ENCODE measurements at regions not wholly inside any gene's neighbourhood (a gene's known extent, or its start where the extent isn't known, plus 50 kb on each side); places are given as distances from the start of the nearest gene placed in this dataset.
"Not testable (repeated sequence)": the region's sequence is repeated elsewhere in the genome, so short reads cannot be mapped to it uniquely, and the experiment has no call there.

- DNase-seq (ENCODE audit: low read depth) = no peak
- no peak overlapping the region for H3K4me3 ChIP-seq (ENCODE audit: low read depth, low read length)
- TF ChIP-seq, protein P1, sequence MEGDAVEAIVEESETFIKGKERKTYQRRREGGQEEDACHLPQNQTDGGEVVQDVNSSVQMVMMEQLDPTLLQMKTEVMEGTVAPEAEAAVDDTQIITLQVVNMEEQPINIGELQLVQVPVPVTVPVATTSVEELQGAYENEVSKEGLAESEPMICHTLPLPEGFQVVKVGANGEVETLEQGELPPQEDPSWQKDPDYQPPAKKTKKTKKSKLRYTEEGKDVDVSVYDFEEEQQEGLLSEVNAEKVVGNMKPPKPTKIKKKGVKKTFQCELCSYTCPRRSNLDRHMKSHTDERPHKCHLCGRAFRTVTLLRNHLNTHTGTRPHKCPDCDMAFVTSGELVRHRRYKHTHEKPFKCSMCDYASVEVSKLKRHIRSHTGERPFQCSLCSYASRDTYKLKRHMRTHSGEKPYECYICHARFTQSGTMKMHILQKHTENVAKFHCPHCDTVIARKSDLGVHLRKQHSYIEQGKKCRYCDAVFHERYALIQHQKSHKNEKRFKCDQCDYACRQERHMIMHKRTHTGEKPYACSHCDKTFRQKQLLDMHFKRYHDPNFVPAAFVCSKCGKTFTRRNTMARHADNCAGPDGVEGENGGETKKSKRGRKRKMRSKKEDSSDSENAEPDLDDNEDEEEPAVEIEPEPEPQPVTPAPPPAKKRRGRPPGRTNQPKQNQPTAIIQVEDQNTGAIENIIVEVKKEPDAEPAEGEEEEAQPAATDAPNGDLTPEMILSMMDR (IDR thresholded peaks at IDR 0.05; ENCODE audit: insufficient read depth, low read length, poor library complexity, severe bottlenecking) = no peak
- H3K36me3 ChIP-seq (ENCODE audit: control insufficient read depth, insufficient read depth, low read length) = no peaks in the 10 kb centered on the region
- peaks cover 3% of the 10 kb centered on the region for H3K27me3 ChIP-seq (ENCODE audit: control insufficient read depth, insufficient read depth, low read length)
These were observed 203.5 kb downstream of the LPIN1 start for GRCh38 chr2:11949732-11950523.

DNA sequence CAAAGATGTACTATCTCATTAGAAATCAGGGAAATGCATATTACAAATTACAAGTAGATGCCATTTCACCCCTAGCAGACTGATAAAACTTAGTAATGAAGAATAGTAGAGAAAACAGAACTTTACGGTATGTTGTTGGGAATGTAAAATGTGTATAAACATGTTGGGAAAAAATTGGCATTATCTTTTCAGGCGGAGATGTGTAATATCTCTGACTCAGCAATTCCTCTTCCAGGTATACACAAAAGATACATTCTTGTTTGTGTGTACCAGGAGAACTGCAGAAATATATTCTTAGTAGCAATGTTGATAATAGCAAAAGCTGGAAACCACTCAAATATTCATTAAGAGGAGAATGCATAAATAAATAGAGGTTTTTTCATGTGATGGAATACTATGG lies 204.5 kb downstream of the LPIN1 start:
- no peak overlapping the region for H3K4me3 ChIP-seq (ENCODE audit: low read depth, low read length)
- DNase-seq (ENCODE audit: low read depth) = no peak
- H3K36me3 ChIP-seq (ENCODE audit: control insufficient read depth, insufficient read depth, low read length) = no peaks in the 10 kb centered on the region
- TF ChIP-seq, protein P1 (IDR thresholded peaks at IDR 0.05; ENCODE audit: insufficient read depth, low read length, poor library complexity, severe bottlenecking) = no peak
- H3K27me3 ChIP-seq (ENCODE audit: control insufficient read depth, insufficient read depth, low read length) = peaks cover 6% of the 10 kb centered on the region

DNA sequence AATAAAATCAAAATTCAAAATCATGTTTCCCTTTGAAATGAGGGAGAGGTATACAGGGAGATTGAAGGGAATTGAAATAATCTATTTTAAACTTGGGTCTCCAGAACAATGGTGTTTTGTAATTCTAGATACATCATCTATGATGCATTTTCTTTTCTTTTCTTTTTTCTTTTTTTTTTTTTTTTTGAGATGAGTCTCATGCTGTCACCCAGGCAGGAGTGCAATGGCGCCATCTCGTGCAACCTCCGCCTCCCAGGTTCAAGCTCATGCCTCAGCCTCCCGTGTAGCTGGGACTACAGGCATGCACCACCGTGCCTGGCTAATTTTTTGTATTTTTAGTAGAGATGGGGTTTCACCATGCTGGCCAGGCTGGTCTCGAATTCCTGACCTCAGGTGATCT lies 205.1 kb downstream of the LPIN1 start:
- not testable (repeated sequence) for H3K4me3 ChIP-seq (ENCODE audit: low read depth, low read length); H3K36me3 ChIP-seq (ENCODE audit: control insufficient read depth, insufficient read depth, low read length); DNase-seq (ENCODE audit: low read depth); H3K27me3 ChIP-seq (ENCODE audit: control insufficient read depth, insufficient read depth, low read length)

DNA sequence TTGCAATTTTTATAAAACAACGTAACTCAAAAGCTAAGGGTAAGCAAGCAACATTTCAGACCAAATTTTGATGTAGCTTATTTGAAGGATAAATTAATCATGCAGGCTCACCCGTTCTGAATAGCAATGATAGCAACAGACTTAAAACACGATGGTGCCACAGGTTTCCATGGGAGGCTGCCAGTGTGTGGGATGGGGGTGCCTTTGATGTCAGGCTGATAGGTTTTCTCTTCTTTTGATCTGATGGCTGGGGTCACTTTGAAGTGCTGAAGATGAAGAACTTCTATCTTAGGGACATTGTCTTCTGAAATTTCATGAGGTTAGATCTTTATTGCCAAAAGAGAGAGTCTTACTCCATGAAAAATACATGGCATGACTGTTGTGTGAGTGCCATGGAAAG lies 206.8 kb downstream of the LPIN1 start:
- H3K36me3 ChIP-seq (ENCODE audit: control insufficient read depth, insufficient read depth, low read length) = no peaks in the 10 kb centered on the region
- peaks cover 6% of the 10 kb centered on the region for H3K27me3 ChIP-seq (ENCODE audit: control insufficient read depth, insufficient read depth, low read length)
- TF ChIP-seq, protein P1 (IDR thresholded peaks at IDR 0.05; ENCODE audit: insufficient read depth, low read length, poor library complexity, severe bottlenecking) = no peak
- DNase-seq (ENCODE audit: low read depth) = no peak
- no peak overlapping the region for H3K4me3 ChIP-seq (ENCODE audit: low read depth, low read length)

DNA sequence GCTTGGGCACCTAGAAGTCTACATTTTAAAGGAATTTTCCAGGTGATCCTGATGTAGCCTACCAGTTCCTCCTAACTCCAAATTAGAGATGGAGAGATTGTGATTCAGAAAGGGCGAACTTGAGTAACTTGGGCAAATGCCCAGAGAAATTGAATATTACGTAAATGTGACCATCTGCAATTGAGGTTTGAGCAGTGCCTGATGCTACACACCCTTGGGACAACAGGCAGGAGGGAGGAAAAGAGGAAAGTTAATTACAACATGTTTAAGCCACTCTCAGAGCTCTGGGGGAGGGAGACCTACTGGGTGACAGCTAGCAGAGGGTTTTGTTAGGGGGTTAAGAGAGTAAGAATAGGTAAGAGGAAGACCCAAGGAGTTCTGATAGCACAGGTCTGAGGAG lies 208.9 kb downstream of the LPIN1 start:
- DNase-seq (ENCODE audit: low read depth) = no peak
- Histone ChIP-seq H3K27me3 (ENCODE audit: control insufficient read depth, insufficient read depth, low read length) (peaks cover 6% of the 10 kb centered on the region), H3K4me3 (ENCODE audit: low read depth, low read length) (no peak overlapping the region), H3K36me3 (ENCODE audit: control insufficient read depth, insufficient read depth, low read length) (no peaks in the 10 kb centered on the region)
- TF ChIP-seq, protein P1 (IDR thresholded peaks at IDR 0.05; ENCODE audit: insufficient read depth, low read length, poor library complexity, severe bottlenecking) = no peak

DNA sequence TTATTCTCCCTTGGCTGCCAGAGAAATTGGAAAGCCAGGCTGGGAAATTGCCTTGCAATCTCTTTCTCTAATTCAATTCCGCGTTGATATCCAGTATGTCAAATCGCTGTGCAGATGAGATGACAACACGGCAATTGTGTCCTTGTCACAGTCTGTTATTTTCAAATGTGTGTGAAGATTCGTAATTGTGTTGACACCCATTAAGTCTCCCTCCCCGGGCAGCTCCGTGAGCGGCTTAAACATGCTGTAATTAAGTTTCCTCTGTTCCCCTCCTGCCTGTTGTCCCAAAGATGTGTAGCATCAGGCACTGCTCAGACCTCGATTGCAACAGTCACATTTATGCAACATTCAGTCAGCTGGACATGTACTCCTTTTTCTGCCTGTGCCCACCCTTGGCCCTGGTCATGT lies 209.5 kb downstream of the LPIN1 start:
- Histone ChIP-seq H3K4me3 (ENCODE audit: low read depth, low read length) (no peak overlapping the region), H3K27me3 (ENCODE audit: control insufficient read depth, insufficient read depth, low read length) (peaks cover 6% of the 10 kb centered on the region), H3K36me3 (ENCODE audit: control insufficient read depth, insufficient read depth, low read length) (no peaks in the 10 kb centered on the region)
- TF ChIP-seq, protein P1 (IDR thresholded peaks at IDR 0.05; ENCODE audit: insufficient read depth, low read length, poor library complexity, severe bottlenecking) = no peak
- DNase-seq (ENCODE audit: low read depth) = no peak
